SKM-1 treated with dmso at 0.1 percent for 144 hours (cell line): ENCODE measurements at regions not wholly inside any gene's neighbourhood (a gene's known extent, or its start where the extent isn't known, plus 50 kb on each side); places are given as distances from the start of the nearest gene placed in this dataset.

Source experiments
- DNase-seq: peaks from one replicate; lab custom pipeline; 2025; ENCODE audit not compliant: unreplicated experiment; lab: John Stamatoyannopoulos, UW

DNA sequence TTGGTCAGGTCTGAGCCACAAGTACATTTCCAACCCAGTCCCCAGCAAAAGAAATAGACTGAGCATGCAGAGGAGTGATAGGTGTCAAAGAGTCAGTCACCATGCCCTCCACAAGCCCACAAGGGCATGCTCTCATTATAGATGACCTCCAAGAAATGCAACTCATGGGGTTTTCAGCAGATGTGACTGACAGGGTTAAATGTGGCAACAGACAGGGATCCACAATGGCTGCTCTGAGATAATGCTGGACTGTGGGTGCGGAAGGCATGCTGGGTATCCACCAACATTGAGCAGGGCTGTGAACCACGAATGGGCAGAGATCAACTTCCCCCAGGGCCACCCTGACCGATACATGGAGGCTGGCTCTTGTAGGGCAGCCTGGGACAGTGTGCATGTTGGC lies 115.8 kb downstream of the BCOR start:
- DNase-seq = no peak

DNA sequence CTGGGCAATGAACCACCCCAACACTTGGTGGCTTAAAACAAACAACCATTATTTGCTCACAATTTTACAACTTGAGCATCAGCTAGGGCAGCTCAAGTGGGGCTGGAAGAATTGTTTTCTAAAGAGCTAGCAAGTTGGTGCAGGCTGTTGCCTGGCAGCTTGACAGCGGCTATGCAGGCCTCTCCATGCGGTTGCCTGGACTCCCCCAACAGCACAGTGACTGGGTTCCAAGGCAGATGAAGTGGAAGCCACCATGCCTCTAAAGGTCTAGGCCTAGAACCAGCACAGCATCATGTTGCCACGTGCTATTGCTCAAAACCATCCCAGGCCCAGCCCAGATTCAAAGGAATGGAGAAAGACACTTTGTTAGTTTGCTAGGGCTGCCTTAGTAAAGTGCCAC lies 114.8 kb downstream of the BCOR start:
- no peak for DNase-seq

DNA sequence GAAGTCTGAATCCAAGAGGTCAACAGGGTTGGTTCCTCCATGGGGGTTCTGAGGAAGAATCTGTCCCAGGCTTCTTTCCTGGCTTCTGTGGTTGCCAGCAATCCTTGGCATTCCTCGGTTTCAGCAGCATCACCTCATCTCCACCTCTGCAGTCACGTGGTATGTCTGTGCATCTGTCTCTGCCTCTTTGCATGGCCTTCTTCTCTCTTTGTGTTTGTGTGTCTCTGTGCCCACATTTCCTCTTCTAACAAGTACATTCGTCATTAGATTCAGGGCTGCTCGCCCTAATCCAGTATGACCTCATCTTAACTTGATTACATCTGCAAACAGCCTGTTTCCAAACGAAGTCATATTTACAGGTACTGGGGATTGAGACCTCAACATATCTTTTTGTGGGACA lies 114.0 kb downstream of the BCOR start:
- no peak for DNase-seq

DNA sequence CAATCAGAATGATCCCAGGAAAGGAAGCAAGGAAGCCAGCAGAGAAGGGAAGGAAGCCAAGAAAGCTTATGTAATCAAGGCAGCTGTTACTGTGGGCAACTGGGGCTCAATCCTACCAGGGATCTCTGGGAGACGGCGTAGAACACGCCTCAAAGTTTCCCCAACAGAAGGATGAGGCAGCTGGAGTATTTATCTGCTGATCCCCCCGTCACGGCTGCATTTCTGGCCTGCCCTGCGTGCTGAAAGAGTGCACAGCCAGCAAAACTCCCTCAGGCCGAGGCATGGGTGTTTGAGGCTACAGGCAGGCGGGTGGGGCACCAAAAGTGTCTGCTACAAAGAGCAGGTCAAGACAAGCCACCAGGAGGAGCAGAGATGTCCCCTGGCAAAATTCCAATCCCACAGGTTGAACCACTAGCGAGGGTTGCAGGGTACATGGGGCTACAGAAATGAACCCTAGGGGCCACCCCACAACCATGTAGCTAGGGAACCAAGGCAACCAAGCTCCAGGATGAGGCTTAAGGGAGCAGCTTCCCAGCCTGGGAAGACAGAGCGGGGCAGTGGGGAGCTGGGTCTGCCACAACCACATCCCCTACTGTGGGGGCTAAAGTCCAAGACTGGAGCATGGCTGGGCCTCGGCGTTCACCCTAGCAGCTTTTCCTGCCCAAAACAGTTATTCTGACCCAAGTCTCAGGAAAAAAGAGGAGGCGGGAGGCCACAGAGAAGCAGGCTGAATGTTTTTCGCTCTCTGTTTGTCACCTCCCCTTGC lies 113.4 kb downstream of the BCOR start:
- no peak for DNase-seq

DNA sequence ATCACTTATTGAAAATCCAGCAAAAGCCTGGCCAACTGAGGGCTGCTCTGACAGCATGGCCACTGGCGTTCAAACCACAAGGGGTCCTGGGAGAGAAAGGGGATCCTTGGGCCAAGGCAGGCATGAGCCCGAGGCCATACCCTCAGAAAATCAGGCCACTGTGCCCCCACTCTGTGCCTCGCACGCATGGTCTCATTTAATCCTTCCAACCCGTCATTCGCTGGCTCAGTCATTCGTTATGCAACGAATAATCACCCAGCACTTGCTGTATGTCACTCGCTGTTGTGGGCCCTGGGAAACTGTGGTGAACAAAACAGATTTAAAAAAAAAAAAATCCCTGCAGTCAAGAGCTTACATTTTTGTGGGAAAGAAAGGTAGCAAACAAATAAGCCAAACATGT lies 112.7 kb downstream of the BCOR start:
- DNase-seq = no peak

DNA sequence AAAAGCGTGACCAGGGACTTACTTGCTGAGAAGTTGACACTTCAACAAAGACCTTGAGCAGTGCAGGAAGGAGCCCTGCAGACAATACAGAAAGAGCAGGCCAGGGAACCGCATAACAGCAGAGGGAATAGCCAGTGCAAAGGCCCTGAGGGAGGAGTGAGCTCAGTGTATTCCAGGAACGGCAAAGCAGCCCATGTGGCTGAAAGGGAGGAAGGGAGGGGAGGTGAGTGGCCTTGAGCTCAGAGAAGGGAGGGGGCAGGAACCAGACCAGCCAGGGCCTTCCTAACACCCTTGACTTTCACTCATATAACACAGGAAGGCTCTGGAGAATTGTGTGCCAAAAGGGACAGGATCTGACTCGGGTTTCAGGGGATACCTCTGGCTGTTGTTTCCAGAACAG lies 112.2 kb downstream of the BCOR start:
- DNase-seq = no peak

DNA sequence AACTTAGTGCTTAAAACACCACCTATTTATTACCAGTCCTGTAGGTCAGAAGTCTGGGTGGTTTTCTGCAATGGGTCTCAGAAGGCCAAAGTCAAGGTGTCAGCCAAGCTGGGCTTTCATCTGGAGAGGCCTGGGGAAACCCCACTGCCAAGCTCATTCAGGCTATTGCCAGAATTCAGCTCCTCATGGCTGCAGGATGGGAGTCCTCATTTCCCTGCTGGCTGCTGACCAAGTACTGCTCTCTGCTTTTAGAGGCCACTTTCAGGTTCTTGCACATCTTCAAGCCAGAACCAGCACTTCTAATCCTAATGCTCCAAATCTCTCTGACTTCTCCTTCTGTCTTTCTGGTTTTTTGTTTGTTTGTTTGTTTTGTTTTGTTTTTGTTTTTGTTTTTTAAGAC lies 109.3 kb downstream of the BCOR start:
- DNase-seq = no peak

DNA sequence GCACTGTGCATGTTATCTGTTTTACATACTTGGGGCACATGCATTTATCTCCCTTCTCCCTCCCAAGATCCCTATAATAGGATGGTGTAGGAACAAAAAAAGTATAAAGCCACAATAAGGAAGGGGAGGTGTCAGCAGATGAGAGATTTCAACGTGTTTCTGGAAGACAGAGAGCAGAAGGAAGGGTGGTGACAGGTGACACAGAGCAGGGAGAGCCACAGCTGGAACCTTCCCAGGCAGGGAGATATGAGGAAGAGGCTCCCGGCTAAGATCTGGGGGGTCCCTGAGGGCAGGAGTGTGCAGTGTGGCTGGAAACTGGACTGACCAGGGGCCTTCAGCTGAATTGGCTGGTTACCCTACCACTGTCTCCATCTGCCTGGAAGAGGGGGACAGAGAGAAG lies 107.4 kb downstream of the BCOR start:
- no peak for DNase-seq

DNA sequence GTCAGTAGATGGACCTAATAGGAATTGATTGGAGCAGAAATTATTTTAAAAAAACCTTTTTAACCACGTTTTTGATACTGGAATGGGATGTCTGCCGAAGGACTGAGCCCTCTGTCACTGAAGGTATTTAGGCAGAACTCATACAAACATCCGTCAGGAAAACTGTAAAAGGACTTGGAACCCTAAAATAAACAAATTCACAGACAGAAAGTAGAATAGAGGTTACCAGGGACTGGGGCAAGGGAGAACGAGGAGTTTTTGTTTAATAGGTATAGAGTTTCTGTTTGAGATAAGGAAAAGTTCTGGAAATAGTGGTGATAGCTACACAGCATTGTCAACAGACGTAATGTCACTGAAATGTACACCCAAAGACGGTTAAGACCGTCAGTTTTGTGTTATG lies 105.5 kb downstream of the BCOR start:
- no peak for DNase-seq

DNA sequence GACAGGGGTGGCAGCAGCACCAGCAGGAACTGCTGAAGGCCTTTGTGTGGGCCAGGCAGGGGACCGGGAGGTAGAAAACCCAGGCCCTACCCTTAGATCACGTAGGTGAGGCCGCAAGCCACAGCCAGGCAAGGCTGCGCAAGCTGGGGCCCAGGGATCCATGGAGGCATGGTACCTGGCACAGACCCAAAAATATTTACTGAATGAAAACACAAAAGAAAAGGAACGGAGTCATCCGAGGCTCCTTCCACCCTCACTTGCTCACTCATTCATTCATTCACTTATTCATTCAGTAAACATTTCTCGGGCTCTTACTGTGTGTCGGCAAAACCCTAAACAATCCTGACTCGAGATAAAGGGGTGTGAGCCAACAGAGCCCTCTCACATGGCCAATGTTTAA lies 102.3 kb downstream of the BCOR start:
- no peak for DNase-seq

DNA sequence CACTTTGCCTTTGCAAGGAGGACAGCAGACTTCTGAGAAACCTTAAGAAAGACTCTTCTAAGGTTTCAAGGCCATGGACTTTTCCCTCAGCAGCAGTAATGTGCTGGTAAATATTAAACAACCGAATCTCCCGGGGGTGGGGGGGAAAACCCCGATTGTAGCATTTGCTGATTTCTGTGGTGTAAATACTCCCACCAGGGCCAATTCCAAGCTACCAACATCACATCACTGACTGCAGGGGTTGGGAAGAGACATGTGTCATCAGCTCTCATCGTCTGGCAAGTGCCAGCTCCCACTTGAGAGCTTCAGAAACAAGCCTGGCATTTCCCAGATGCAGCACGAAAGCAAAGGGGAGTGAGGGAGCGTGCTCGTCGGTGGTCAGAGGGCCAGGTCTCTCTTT lies 101.2 kb downstream of the BCOR start:
- no peak for DNase-seq

DNA sequence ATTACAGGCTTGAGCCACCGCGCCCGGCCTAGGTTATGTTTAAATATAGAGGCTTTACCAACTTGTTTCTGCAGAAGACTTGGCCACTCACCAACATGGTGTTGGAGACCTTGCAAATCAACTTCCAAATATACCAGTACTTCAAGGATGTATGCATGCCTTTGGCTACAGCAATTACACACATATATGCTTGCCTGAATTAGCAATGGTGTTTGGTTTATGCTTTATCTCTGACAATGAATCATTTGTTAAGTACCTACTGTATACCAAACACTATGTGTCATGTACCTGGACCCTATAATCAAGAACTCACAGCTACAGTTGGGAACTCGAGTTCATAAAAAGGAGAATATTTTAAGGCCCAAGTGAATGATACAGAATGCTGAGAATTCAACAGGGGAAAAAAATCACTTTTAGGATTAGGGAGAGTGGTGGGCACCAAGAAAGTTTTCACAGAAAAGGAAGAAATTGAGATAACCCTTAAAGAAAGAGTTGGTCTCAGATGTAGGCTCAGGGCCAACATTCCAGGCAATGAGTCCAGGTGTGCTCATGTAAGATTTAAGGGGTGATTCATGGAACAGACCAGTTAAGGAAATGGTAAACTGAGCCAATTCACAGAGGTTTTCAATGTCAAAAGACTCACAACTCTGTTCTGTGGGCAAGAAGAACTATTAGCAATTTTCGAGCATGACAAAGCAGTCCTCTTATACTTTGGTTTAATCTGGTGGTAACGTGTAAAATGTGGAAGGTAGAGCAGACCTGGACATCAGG lies 98.9 kb downstream of the BCOR start:
- DNase-seq = no peak
